ENCODE measurements at regions not wholly inside any gene's neighbourhood (a gene's known extent, or its start where the extent isn't known, plus 50 kb on each side); places are given as distances from the start of the nearest gene placed in this dataset.

GRCh38 chr14:40618225-40618898, 988.3 kb upstream of the LRFN5 start:
- DNase-seq (ENCODE audit: low spot score) (peak; percentile 49), ATAC-seq (peak; percentile 66)
- Histone ChIP-seq H2AFZ (0 out of 2 replicates have a peak overlapping the region, but pooled peaks have one; percentile 5), H4K20me1 (replicated peaks; ENCODE audit: insufficient read depth) (no peaks in the 10 kb centered on the region), H3K36me3 (ENCODE audit: insufficient read depth) (no peaks in the 10 kb centered on the region), H3K9me2 (ENCODE audit: insufficient read depth) (no peaks in the 10 kb centered on the region), H3K27me3 (ENCODE audit: insufficient read depth) (no peaks in the 10 kb centered on the region), H3K27ac (ENCODE audit: low read depth) (no peak overlapping the region), H3K4me2 (peak overlapping the region; percentile 28; the same call in 1 of the 2 replicates), H3K4me1 (ENCODE audit: insufficient read depth) (peaks cover 41% of the 10 kb centered on the region), H3K79me2 (replicated peaks; ENCODE audit: insufficient read depth) (no peaks in the 10 kb centered on the region), H3F3A (replicated peaks; ENCODE audit: low read depth) (no peaks in the 10 kb centered on the region), H3K4me3 (no peak overlapping the region)
- H3K9me3 Mint-ChIP-seq = no peaks in the 10 kb centered on the region
- peaks cover 40% of the 10 kb centered on the region for H3K4me1 Mint-ChIP-seq
- TF ChIP-seq CREB1 (CRISPR knock-in tag; IDR thresholded peaks at IDR 0.05; ENCODE audit: low read depth) = no peak
- TF ChIP-seq EZH2 (IDR thresholded peaks at IDR 0.05; ENCODE audit: low read depth, unreplicated experiment) = no peak
- no peak for TF ChIP-seq EZH2phosphoT487 (IDR thresholded peaks at IDR 0.05; ENCODE audit: unreplicated experiment)
- TF ChIP-seq ZNF114 (CRISPR knock-in tag; IDR thresholded peaks at IDR 0.05) = no peak
- no peak for TF ChIP-seq STAT1 (IDR thresholded peaks at IDR 0.05; ENCODE audit: unreplicated experiment)
- no peak for TF ChIP-seq JUNB (IDR thresholded peaks at IDR 0.05; ENCODE audit: unreplicated experiment)
- no peak for TF ChIP-seq NANOG (IDR thresholded peaks at IDR 0.05; ENCODE audit: borderline replicate concordance)
- TF ChIP-seq POLR2AphosphoS5 (IDR thresholded peaks at IDR 0.05; ENCODE audit: low read depth) = no peak
- TF ChIP-seq CTCF (conservative IDR thresholded peaks at IDR 0.05; ENCODE audit: low read depth in 2 of 2) = no peak
- no peak for TF ChIP-seq ZNF331 (CRISPR knock-in tag; IDR thresholded peaks at IDR 0.05; ENCODE audit: low read depth)
- no peak for TF ChIP-seq ZNF462 (CRISPR knock-in tag; IDR thresholded peaks at IDR 0.05)
- no peak for TF ChIP-seq ETS1 (IDR thresholded peaks at IDR 0.05)
- no peak for TF ChIP-seq REST (IDR thresholded peaks at IDR 0.05; ENCODE audit: unreplicated experiment)
- H3K27ac Mint-ChIP-seq = peak overlapping the region; percentile 91
- no peak overlapping the region for H3K4me3 Mint-ChIP-seq
- H3K36me3 Mint-ChIP-seq (ENCODE audit: low read depth) = no peaks in the 10 kb centered on the region; the same call in 2 of the 3 replicates
- H3K27me3 Mint-ChIP-seq (ENCODE audit: insufficient read depth, low read depth, poor library complexity) = no peaks in the 10 kb centered on the region

All from GM23338 (cell line).